Endothelial cell of umbilical vein (primary cell): ENCODE measurements at regions not wholly inside any gene's neighbourhood (a gene's known extent, or its start where the extent isn't known, plus 50 kb on each side); places are given as distances from the start of the nearest gene placed in this dataset.

Source experiments
- BruUV-seq: library from RNA; stranded (reverse); fragments of 400-500 nt; replicated peaks from 2 replicates; lab custom pipeline; 2021; lab: Mats Ljungman, UMichigan
- CTCF ChIA-PET: fragments of 300-600, 350-600 bp; sonication (Branson Sonifier 250); formaldehyde crosslinking; loops from one replicate; lab custom pipeline; 2021; ENCODE audit warnings: antibody characterized with exemption, inconsistent platforms; lab: Charles Lee
- POLR2A ChIA-PET: fragments of 300-600, 350-600 bp; sonication (Branson Sonifier 250); formaldehyde crosslinking; loops from one replicate; lab custom pipeline; 2021; ENCODE audit warnings: antibody characterized with exemption, inconsistent platforms; lab: Charles Lee
- DNase-seq: peaks from one replicate; pipeline ENCODE4 v3.0.0-alpha.2; 2011; ENCODE audit warnings: low read depth, low spot score
- FAIRE-seq: peaks from 2 replicates; lab custom pipeline; 2011; peaks lifted over from hg19 to GRCh38; lab: Jason Lieb, UNC
- H2AFZ ChIP-seq: 2 replicates; pipeline ENCODE4 v1.6.0; 2012; ENCODE audit warnings: low read depth, low read length, control low read depth, inconsistent platforms
- H3K27ac ChIP-seq: 2 replicates; pipeline ENCODE4 v1.5.1; 2011; ENCODE audit warnings: low read depth, mild to moderate bottlenecking, control low read depth, low read length, moderate library complexity; ENCODE audit not compliant: insufficient read depth
- H3K27me3 ChIP-seq, 2 experiments: 2 replicates each; pipeline versions ENCODE4 v1.6.0 to v1.6.1; 2011; ENCODE audit warnings: low read length in 2 of 2, mixed read lengths in 1 of 2; ENCODE audit not compliant: control insufficient read depth in 2 of 2, insufficient read depth in 2 of 2
- H3K36me3 ChIP-seq, 2 experiments: 2 replicates in 1 of 2; 3 replicates in 1 of 2; pipeline ENCODE4 v1.5.1; 2011; ENCODE audit warnings: low read length in 2 of 2, mild to moderate bottlenecking in 1 of 2, moderate library complexity in 1 of 2; ENCODE audit not compliant: control insufficient read depth in 2 of 2, insufficient read depth in 2 of 2; ENCODE audit errors: extremely low read depth in 1 of 2
- H3K4me1 ChIP-seq: 3 replicates; pipeline ENCODE4 v1.5.1; 2011; ENCODE audit warnings: mild to moderate bottlenecking, low read length; ENCODE audit not compliant: control insufficient read depth, insufficient read depth; ENCODE audit errors: extremely low read depth
- H3K4me2 ChIP-seq: 2 replicates; pipeline ENCODE4 v1.6.1; 2011; ENCODE audit warnings: low read length, control low read depth, mixed read lengths; ENCODE audit not compliant: insufficient read depth
- H3K4me3 ChIP-seq, 3 experiments: fragments of 200-600 bp in 1 of 3; sonication (generic), shearing (Covaris generic) in 1 of 3; replicated peaks in 1 of 3; 2 replicates each; pipeline ENCODE4 v1.5.1; 2011 to 2016; ENCODE audit warnings: control low read depth in 3 of 3, low read length in 3 of 3, mild to moderate bottlenecking in 2 of 3, inconsistent platforms in 1 of 3, low read depth in 1 of 3, moderate library complexity in 1 of 3; ENCODE audit not compliant: insufficient read depth in 1 of 3
- H3K79me2 ChIP-seq: 2 replicates; pipeline ENCODE4 v1.6.0; 2012; ENCODE audit warnings: low read length, inconsistent platforms; ENCODE audit not compliant: control insufficient read depth, insufficient read depth
- H3K9ac ChIP-seq: replicated peaks from 2 replicates; pipeline ENCODE3; 2011; ENCODE audit warnings: low read length, control low read depth; ENCODE audit not compliant: insufficient read depth; ENCODE audit errors: extremely low read depth
- H3K9me1 ChIP-seq: replicated peaks from 3 replicates; pipeline ENCODE4 v1.6.0; 2011; ENCODE audit warnings: mild to moderate bottlenecking, low read length; ENCODE audit not compliant: control insufficient read depth, insufficient read depth; ENCODE audit errors: extremely low read depth
- H3K9me3 ChIP-seq: replicated peaks from 2 replicates; pipeline ENCODE4 v1.5.1; 2012; ENCODE audit warnings: low read length, inconsistent platforms; ENCODE audit not compliant: control insufficient read depth, insufficient read depth
- H4K20me1 ChIP-seq: replicated peaks from 2 replicates; pipeline ENCODE3; 2011; ENCODE audit warnings: mild to moderate bottlenecking, low read length; ENCODE audit not compliant: control insufficient read depth, insufficient read depth; ENCODE audit errors: extremely low read depth
- CTCF ChIP-seq, 2 donors: IDR thresholded peaks; 1 replicate in 1 of 2; 2 replicates in 1 of 2; pipeline ENCODE4 v1.5.1; 2011; ENCODE audit warnings: low read length in 2 of 2, mild to moderate bottlenecking in 2 of 2, moderate library complexity in 2 of 2, control low read depth in 1 of 2, inconsistent platforms in 1 of 2, low read depth in 1 of 2; ENCODE audit not compliant: insufficient read depth in 1 of 2; ENCODE audit errors: extremely low read depth in 1 of 2
- EZH2 ChIP-seq: IDR thresholded peaks from 2 replicates; pipeline ENCODE4 v1.6.1; 2012; ENCODE audit warnings: borderline replicate concordance, low read depth, mild to moderate bottlenecking, moderate library complexity, low read length, inconsistent platforms; ENCODE audit not compliant: severe bottlenecking
- FOS ChIP-seq: IDR thresholded peaks from 2 replicates; pipeline ENCODE4 v1.6.1; 2011; ENCODE audit warnings: mild to moderate bottlenecking, low read length, moderate library complexity, borderline replicate concordance; ENCODE audit not compliant: insufficient read depth
- GATA2 ChIP-seq: IDR thresholded peaks from 2 replicates; pipeline ENCODE4 v1.7.0; 2011; ENCODE audit warnings: low read depth, mild to moderate bottlenecking, moderate library complexity, mixed read lengths, low read length; ENCODE audit not compliant: insufficient read length, insufficient read depth
- JUN ChIP-seq: IDR thresholded peaks from 2 replicates; pipeline ENCODE4 v1.6.1; 2011; ENCODE audit warnings: borderline replicate concordance, low read depth; ENCODE audit not compliant: insufficient read length, insufficient read depth
- MAX ChIP-seq: IDR thresholded peaks from 2 replicates; pipeline ENCODE4 v1.6.1; 2011; ENCODE audit not compliant: insufficient read depth, insufficient read length
- MYC ChIP-seq: IDR thresholded peaks from one replicate; pipeline ENCODE4 v1.6.1; 2011; ENCODE audit warnings: mild to moderate bottlenecking, low read depth, low read length
- POLR2A ChIP-seq: IDR thresholded peaks from 2 replicates; pipeline ENCODE4 v1.6.1; 2012; ENCODE audit warnings: low read depth, mild to moderate bottlenecking, control low read depth, low read length
- POLR2AphosphoS5 ChIP-seq: IDR thresholded peaks from 2 replicates; pipeline ENCODE4 v1.6.1; 2012; ENCODE audit warnings: low read depth, mild to moderate bottlenecking, control low read depth, low read length, moderate library complexity; ENCODE audit not compliant: insufficient read depth
- dilution Hi-C: fragments of 300-500 bp; cut with MboI; formaldehyde crosslinking; loops from one replicate; pipeline ENCODE4 v1.15.0; 2019; ENCODE audit warnings: low sequenced_read_pairs; ENCODE audit not compliant: extremely low pct_ligation_motif_present
- intact Hi-C: fragments of 100-400 bp; cut with micrococcal nuclease; formaldehyde crosslinking; loops from one replicate; pipeline ENCODE4 v1.10.0; 2022

GRCh38 chr3:189027626-189028155 lies 144.1 kb upstream of the TPRG1 start:
- CTCF ChIA-PET: no interaction called here
- H3K9ac ChIP-seq: no peak overlapping the region
- FAIRE-seq: no peak

More at GRCh38 chr3:189027626-189028155, 144.1 kb upstream of the TPRG1 start:
- H4K20me1 ChIP-seq: no peaks in the 10 kb centered on the region
- H3K9me3 ChIP-seq: no peaks in the 10 kb centered on the region
- POLR2A ChIA-PET: no interaction called here
- no peak for DNase-seq
- H3K36me3 ChIP-seq: no peaks in the 10 kb centered on the region
- H3K4me2 ChIP-seq: no peak overlapping the region
- TF ChIP-seq GATA2 (no peak), EZH2 (no peak), MAX (no peak), MYC (no peak), FOS (no peak), JUN (no peak), CTCF (IDR thresholded peaks at IDR 0.05; ENCODE audit: extremely low read depth in 1 of 2, insufficient read depth in 1 of 2, low read depth in 1 of 2, low read length in 2 of 2) (no peak), POLR2A (no peak), POLR2AphosphoS5 (no peak)
- no peak overlapping the region for H3K27ac ChIP-seq
- H2AFZ ChIP-seq: no peak overlapping the region
- no peaks in the 10 kb centered on the region for H3K4me1 ChIP-seq
- no peaks in the 10 kb centered on the region for H3K9me1 ChIP-seq
- no peaks in the 10 kb centered on the region for H3K79me2 ChIP-seq
- peaks cover 0 to 2% of the 10 kb centered on the region in 2 experiments for H3K27me3 ChIP-seq
- H3K4me3 ChIP-seq: no peak overlapping the region
- dilution Hi-C loops: no loop called here
- no TSS peak for BruUV-seq
- intact Hi-C loops: no loop called here
